WTC11 (cell line): ENCODE measurements at regions not wholly inside any gene's neighbourhood (a gene's known extent, or its start where the extent isn't known, plus 50 kb on each side); places are given as distances from the start of the nearest gene placed in this dataset.

Experiments
- ATF2 ChIP-seq: sonication (generic); formaldehyde crosslinking; IDR thresholded peaks from 2 replicates; pipeline ENCODE4 v1.8.1; 2022; ENCODE audit warnings: low read depth, missing genetic modification reagents, borderline replicate concordance
- ATF3 ChIP-seq: sonication (generic); formaldehyde crosslinking; conservative IDR thresholded peaks from 2 replicates; pipeline ENCODE4 v1.8.1; 2022; ENCODE audit warnings: mild to moderate bottlenecking, missing genetic modification reagents
- CBFB ChIP-seq: sonication (generic); formaldehyde crosslinking; IDR thresholded peaks from 2 replicates; pipeline ENCODE4 v1.8.1; 2022; ENCODE audit warnings: mild to moderate bottlenecking, low read depth, missing genetic modification reagents
- CTCF ChIP-seq: fragments of 200-600 bp; IDR thresholded peaks from 2 replicates; pipeline ENCODE4 v1.8.0; 2022; ENCODE audit warnings: antibody characterized with exemption
- ESRRA ChIP-seq: sonication (generic); formaldehyde crosslinking; IDR thresholded peaks from 2 replicates; pipeline ENCODE4 v1.8.1; 2022; ENCODE audit warnings: mild to moderate bottlenecking, missing genetic modification reagents, borderline replicate concordance
- JUN ChIP-seq: sonication (generic); formaldehyde crosslinking; IDR thresholded peaks from 2 replicates; pipeline ENCODE4 v1.8.0; 2023; ENCODE audit warnings: mild to moderate bottlenecking, missing genetic modification reagents
- NR2C2 ChIP-seq: sonication (generic); formaldehyde crosslinking; IDR thresholded peaks from 2 replicates; pipeline ENCODE4 v1.8.0; 2022; ENCODE audit warnings: mild to moderate bottlenecking, missing genetic modification reagents
- USF1 ChIP-seq: sonication (generic); formaldehyde crosslinking; IDR thresholded peaks from 2 replicates; pipeline ENCODE4 v1.8.0; 2022; ENCODE audit warnings: mild to moderate bottlenecking, missing genetic modification reagents
- ZNF232 ChIP-seq: sonication (generic); formaldehyde crosslinking; IDR thresholded peaks from 2 replicates; pipeline ENCODE4 v1.8.0; 2022; ENCODE audit warnings: mild to moderate bottlenecking, missing genetic modification reagents

- TF ChIP-seq CTCF, result no peak
- no peak for TF ChIP-seq ATF3 (CRISPR knock-in tag)
- no peak for TF ChIP-seq CBFB
- no peak for TF ChIP-seq NR2C2 (CRISPR knock-in tag)
- TF ChIP-seq USF1 (CRISPR knock-in tag), result no peak
- no peak for TF ChIP-seq ESRRA (CRISPR knock-in tag)
- no peak for TF ChIP-seq ZNF232 (CRISPR knock-in tag)
- no peak for TF ChIP-seq JUN (CRISPR knock-in tag)
- TF ChIP-seq ATF2, result no peak
Observed at GRCh38 chr3:76954412-76954811, 85.5 kb upstream of the ROBO2 start.
